ENCODE measurements at regions not wholly inside any gene's neighbourhood (a gene's known extent, or its start where the extent isn't known, plus 50 kb on each side); places are given as distances from the start of the nearest gene placed in this dataset.
"Not testable (repeated sequence)": the region's sequence is repeated elsewhere in the genome, so short reads cannot be mapped to it uniquely, and the experiment has no call there.

DNA sequence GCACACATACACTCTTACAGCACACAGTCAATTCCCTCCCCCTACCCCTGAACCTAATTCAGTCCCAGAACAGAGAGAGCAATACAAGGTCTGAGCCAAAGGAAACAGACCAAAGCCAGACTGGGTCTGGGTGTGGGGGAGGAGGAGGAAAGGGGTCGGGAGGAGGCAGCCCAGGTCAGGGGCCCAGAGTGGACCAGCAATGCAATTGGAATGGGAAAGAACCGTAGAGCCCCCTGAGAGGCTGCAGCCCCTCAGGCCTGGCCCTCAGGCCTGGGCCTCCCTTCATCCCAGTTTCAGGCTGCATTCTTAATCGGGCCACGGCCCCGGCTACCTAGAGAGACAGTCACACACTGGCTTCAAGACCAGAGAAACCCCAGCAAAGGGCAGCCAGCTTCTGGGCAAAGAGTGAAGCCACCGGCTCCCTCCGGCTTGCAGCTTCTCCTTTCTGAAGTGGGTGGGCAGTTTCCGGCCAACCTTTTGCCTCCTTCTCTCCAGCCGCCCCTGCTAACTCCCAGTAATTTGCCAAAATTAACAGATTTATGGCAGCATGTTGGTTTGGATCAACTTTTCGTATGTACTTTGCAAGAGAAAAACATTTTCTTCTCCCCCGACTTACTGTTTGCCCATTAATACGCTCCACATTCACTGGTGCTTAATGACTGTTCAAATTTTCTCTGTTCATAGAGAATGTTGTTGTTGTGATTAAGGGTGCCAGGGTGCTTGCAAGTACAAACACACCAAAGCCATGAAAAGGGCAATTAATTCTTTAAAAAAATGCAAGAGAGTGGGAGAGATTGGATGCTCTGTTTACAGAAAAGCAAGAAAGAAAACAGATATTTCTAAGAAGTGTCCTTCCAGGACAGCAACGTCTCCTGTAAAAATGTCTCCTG is 488.3 kb downstream of the MN1 start:
- no peak for DNase-seq (ENCODE audit: low spot score)

DNA sequence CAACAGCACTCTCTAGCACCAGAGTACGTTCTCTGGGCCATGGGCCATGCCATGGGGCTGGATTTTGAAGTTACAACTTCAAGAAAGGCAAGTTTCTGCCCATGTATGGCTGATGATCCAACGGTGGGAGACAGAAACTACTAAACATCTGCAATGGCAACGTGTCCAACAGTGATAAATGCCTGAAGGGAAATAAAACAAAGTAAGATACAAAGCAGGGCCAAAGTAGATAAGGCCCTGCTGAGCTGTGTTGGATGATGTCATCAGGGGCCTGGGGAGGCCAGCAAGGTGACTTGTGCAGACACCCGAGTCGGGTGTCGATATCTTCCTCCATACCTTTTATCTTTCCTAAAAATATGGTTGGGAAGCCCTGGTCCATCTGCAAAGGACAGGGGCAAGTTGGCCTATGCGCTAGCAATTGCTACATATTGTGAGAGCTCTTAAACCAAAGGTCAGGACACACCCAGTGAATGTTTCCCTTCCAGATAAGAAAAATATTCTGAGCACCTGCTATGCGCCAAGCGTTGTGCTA is 487.2 kb downstream of the MN1 start:
- no peak for DNase-seq (ENCODE audit: low spot score)

DNA sequence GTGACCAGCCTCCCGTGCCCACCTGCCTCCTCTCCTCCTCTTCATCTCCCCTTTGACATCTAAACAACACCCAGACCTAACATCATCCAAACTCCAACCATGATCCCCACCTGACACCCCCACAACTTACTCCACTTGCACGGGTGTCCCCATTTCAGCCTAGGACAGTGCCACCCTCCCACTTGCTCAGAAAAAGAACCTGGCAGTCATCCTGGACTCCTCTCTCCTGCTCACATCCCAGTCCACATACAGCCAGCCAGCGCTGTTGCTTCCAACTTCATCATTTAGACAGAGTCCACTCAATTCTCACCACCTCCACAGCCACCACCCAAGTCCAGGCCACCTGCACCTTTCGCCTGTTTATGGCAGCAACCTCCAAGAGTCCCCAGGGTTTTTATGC is 485.7 kb downstream of the MN1 start:
- DNase-seq (ENCODE audit: low spot score): no peak

DNA sequence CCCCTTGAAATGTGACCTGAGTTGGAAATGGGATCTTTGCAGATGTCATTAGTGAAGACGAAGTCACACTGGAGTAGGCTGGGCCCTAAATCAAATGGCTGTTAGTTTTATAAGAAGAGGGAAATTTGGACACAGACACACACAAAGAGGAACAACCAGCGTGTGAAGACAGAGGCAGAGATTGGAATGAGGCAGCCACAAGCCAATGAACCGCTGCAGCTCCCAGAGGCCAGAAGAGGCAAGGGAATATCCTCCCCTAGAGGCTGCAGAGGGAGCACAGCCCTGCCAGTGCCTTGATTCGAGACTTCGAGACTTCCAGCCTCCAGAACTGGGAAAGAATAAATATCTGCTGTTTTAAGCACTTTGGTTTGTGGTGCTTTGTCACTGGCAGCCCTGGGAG is 484.5 kb downstream of the MN1 start:
- DNase-seq (ENCODE audit: low spot score): no peak

DNA sequence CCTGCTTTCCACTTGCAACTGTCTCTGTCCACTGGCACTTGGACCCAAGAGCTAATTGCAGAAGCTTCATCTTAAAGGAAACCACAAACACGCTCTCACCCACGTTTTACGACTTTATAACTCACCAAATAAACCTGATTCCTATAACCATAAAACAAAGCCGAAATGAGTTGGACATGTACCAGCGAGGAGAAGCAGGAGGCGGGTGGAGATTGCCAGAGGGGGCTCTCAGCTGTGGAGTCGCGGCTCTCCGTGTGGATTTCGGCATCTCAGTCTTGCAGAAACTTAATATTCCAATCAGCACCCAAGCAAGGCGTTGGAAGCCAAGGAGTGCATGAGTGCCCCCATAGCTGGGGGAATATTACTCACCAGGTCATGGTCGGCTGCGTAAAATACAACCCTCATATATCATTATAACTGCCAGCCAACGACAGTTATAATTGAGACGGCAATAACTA is 483.6 kb downstream of the MN1 start:
- DNase-seq (ENCODE audit: low spot score): no peak

DNA sequence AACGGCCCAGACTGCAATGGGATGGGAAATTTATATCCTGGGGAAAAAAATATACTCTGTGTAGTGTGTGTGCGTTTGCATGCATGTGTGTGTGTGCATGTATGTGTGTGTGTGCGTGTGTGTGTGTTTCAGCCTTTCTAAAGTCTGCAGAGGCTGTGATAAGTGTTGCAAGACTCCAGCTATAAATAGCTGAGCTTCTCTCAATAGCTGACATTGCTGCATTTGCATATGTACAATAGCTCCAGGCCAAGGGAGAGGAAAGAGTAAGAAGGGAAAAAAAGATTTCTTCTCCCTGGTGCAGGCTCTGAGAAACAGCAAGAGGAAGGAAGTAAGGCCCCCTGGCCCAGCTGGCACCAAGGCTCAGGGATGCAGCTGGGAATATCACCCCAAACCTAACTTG is 483.0 kb downstream of the MN1 start:
- no peak for DNase-seq (ENCODE audit: low spot score)

DNA sequence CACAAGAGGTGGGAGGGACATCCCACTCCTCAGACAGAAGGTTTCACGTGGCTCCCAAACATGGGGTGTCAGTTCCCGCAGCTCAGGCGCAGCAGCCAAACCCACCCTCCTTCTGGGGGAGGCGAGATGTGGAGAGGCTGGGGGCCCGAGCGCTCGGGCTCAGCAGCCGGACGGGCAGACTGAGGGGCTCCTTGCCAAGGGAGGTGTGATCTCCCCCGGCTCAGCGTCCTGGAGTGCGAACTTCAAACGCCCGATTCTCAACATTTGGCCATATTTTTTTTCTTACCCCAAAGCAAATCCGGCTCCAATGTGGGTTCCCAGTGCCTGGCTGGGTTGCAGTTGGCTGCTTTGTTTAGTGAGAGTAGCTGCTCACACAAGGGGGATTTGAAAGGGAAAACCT is 477.9 kb downstream of the MN1 start:
- no peak for DNase-seq (ENCODE audit: low spot score)

DNA sequence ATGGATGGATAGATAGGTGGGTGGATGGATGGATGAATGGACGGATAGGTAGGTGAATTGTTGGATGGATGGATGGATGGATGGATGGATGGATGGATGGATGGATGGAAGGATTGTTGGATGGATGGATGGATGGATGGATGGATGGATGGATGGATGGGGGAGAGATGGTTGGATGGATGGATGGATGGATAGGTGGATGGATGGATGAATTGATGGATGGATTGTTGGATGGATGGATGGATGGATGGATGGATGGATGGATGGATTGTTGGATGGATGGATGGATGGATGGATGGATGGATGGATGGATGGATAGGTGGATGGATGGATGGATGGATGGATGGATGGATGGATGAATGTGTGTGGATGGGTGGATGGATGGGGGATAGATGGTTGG is 476.6 kb downstream of the MN1 start:
- DNase-seq (ENCODE audit: low spot score): not testable (repeated sequence)

DNA sequence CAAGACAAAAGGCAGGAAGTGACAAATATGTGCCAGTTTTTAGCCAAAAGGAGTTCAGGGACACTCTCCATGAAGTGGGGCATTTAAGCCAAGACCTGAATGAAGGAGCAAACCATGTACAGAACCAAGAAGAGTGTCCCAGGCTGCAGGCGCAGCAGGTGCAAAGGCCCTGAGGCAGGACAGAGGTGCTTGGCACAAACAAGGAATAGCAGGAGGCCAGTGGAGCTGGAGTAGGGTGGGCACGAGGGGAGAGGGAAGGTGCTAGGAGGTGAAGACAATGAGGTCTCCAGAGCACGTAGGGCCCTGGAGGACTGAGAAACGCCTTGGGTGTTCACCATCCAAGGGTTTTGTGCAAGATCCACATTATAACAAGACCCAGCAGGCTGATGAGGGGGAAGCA is 474.1 kb downstream of the MN1 start:
- no peak for DNase-seq (ENCODE audit: low spot score)

DNA sequence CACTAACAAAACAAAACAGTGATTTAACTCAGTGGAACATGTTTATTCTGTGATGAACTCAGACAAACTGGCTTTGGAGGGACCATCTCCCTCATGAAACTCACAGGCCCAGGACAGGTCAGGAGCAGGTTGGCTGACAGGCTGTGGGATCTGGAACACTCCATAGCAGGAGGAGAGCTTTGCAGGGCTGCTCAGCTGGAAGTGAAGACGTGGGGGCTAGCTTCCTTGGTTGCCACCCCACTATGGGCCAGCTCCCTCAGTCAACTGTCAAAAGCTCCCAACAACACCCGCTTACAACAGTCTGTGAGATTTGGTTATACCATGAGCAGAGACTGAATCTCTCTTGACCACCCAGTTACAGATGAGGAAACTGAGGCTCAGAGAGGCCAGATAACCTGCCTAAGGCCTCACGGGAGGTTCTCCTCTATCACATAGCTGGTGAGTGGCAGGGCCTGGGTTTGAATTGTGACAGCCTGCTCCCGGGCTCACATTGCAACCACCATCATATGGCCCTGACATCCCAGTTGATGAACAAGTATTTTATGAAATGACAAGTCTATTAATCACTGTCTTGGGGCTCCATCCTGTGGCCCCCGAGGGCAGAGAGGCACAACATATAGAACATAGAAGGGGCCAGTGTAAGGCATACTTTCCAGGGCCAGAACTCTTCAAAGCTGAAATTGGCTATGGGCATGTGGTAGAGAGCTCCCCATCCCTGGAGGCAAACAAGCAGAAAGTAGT is 473.4 kb downstream of the MN1 start:
- no peak for DNase-seq (ENCODE audit: low spot score)

DNA sequence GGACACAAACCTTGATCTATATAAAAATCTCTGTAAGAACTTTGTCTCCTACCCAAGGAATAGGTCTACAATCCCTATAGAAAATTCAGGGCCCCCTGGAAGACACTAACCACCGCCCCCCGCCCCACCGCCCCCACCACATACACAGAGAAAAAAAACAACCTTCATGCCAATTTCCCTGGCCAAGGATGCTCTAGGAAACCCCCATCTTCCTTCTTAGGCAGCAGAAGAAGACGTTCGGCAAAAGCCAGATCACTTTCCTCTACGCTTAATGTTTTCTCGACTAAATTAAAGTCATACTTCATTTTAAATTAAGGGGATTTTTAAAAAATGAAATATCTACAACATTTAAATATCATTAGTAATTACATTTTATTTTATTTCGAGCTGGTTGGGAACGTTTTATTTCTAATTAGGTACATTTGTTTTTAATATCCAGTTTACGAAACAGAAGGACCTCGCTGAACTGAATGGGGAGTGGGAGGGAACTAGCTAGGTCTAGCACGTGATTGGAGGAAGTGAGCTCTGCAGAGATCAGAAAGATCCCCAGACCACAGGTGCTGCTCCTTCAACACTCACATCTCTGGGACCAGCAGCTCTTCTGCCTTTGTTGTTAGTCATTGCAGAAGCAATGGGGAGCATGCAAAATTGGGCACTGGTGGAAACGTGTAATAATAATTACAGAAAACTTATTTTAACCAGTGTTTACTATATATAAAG is 472.3 kb downstream of the MN1 start:
- DNase-seq (ENCODE audit: low spot score): no peak

DNA sequence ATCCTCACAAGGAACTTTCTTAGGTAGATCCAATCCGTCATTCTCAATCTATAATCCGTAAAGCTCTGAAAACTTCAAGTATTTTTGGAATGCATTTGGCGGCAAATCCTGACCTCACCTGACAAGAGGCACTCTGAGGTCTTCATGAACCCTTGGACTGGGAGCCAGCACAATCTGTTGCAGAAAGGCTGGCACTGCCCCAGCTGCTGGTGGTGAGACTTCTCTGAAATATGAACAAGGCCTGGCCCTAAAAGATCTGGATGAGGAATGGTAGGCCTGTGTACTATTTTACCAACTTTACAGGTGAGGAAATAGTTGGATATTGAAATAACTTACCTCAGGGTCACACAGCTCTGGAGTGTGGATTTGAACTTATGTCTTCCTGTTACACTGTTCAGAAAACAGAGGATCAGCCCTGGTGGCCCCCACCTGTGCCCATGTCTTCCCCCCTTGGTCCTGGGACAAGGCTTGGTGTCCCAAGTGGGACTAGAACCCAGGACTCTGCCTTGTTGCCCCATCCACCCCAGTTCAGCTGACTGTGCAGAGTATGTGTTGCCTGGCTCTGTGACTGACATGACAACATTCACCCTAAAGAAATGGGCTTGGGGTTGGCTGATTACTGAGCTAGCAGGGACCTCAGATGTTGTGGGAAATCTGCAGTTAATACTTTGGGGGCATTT is 471.4 kb downstream of the MN1 start:
- no peak for DNase-seq (ENCODE audit: low spot score)

DNA sequence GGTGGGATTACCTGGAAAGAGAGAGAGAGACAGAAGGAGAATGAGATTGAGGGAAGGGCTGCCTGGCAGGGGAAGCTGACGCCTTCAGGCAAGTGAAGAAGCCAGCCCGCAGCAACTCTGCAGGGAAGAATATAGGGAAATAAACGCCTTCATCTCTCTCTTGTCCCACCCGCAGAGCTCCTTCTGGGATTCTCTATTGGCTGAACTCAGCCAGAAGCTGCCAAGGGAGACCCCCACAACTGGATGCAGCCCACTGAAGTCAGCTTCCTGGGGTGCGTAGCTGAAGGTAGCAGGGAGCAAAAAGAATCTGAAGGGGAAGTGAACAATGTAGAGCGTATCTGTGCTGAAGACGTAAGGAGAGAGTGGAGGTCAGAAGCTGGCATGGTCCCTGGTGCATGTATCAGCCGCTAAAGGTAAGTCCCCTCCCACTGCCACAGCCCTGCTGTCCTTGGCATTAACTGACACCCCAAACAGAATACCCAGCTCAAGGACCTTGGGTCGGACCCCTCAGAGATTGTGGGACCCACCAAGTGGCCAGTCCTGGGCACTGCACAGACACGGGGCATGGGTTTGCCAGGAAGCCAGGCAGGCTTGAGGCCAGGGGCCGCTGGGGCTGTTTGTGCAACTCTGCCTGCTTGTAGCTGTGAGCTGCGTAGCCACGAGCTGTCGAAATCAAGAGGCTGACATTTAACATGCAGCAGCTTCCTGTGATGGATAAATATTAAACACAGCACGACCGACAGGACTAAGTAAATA is 469.9 kb downstream of the MN1 start:
- peak; percentile 11 for DNase-seq (ENCODE audit: low spot score)

DNA sequence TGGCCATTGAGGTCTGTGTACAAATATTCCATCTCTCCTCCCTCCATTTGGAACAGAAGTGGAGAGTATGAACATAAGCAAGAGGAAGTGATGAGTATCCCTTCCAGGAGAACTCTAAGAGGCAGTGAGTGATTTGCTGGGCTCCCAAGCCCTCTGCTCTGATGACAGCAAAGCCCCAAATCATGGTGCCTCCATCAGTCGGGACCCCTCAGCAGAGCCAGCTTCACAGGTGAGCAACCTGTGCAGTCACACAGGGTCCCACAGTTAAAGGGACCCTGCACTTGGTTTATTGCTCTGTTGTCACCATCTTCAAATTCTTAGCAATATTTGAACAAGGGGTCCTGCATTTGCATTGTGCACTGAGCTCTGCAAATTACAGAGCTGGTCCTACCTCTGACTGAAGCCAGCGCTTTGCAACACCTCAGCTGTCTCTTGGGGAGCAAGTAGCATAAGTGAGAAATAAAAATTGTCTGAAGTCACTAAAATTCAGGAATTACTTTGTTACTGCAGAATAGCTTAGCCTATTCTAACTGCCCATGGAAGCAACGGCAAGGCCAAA is 466.4 kb downstream of the MN1 start:
- DNase-seq (ENCODE audit: low spot score): no peak

DNA sequence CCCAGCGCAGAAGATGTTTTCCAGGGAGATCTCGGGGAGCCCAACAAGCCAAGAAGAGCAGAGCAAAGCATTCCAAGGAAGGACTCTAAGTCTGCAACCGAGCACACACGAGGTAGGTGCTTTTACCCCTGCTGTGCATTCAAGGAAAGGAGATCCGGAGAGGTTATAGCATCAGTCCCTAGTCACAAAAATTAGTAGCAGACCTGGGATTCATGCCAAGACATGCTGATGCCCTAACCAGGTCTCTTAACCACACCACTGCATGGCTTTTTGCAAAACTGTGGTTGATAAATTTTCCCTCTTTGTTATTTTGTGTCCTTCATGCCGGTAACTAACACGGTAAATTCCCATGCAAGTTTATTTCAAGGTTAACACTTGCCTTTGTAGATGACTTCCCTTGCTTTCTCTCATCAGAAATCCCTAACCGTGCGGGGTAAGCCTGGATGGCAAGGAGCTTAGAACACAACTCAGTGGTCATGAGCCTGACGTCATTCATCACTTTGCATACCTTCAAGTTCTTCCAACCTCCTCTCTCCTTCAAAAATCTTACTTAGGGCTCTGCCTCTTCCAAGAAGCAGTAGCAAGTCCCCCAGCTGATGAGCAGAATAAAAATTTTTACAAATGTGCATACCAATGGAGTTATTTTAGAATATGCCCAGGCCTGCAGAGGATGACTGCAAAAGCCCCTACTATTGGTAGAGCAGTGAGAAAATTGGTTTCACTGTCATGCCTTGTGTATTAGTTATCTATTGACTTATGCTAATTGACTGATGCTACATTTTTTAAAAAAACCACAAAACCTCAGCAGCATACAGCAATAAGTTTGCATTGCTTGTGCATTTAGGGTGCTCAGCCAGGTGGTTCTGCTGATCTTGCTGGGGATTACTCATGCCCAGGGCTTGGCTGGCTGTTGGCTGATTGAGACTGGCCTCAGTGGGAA is 465.1 kb downstream of the MN1 start:
- no peak for DNase-seq (ENCODE audit: low spot score)

DNA sequence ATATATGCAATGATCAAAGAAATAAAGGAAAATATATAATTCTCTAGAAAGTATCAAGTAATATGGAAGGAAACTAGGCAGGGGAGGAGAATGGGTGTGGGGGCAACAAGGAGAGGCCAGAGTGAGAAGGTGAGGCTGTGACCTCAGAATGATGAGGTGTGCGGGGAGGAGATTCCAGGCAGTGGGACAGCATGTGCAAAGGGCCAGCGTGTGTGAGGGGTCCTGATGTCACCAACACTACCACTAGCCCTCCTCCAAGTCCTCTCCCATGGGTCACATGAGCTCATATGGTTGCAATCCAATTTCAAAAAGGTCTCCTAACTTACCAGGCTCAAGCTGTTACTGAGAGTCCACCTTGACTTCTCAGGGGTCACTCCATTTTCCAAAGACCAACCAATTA is 463.9 kb downstream of the MN1 start:
- DNase-seq (ENCODE audit: low spot score): no peak

DNA sequence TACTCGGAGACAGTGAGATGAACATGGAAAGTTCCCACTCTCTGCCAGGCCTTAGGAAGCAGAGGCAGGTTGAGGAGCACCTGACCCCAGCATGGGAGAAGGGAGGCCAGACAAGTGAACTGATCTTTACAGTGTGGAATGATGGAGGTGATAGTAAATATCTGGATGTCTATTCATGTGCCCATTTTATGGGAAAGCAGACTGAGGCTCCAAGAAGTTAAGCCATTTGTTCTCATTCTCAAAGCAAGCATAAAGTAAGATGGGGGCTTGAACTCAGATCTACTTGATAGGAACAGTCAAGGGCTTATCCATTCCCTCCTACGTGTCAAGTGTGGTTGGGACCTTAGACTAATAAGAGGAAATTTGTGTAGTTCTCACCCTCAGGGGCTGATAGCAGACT is 461.5 kb downstream of the MN1 start:
- no peak for DNase-seq (ENCODE audit: low spot score)

DNA sequence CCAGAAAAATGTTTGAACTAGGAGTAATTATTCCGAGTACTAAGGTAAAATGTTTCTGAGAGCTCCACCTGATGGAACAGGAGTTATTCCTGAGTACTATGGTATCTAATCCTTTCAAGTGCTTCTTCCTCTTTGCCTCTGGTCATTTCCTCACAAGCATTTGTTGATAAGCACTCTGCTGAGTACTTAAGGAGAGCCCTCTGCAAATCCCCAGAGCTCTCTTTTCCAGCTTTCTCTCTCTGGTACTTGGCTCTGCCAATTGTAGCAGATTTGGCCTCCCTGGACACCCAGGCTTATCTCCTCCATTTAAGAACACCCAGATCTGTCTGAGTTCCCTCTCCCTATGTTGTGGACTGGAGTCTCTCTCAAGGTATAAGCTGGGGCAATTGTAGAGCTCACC is 457.0 kb downstream of the MN1 start:
- no peak for DNase-seq (ENCODE audit: low spot score)

DNA sequence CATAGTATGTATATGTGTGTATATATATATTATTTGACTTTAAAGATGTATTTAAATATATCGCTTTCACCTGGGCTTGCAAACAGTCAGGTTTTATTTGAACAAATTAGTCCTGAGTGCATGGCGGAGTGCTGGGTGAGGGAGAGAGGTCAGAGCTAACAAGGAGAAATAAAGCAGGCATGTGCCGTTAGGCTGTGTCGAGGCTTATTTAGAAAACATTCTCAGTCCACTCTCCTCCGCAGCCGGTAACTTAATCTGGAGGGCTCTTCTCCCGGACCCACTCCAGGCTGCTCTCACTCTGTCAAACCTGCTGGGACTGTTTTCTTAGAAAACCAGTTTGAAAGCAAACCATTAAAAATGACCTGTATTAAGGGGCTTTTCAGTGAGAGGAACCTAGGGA is 455.9 kb downstream of the MN1 start:
- no peak for DNase-seq (ENCODE audit: low spot score)

DNA sequence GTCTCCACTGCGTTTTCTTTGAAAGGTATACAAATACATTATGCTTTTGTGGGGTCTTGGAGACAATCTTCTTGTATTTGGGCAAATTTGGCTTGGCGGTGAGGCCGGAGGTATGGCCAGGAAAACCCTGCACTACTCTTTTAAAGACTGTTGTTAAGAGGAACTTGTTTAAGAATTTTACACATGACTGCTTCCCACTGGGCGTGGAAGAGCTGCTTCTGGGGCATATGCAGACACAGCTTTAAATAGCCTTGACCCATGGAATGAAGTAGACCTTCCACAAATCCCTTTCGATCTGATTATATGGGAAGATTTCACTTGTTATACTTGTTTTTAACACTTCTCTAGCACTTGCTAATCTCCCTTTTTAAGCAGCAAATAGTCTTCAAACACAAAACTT is 453.6 kb downstream of the MN1 start:
- no peak for DNase-seq (ENCODE audit: low spot score)
